GM21717 (cell line): ENCODE measurements at regions not wholly inside any gene's neighbourhood (a gene's known extent, or its start where the extent isn't known, plus 50 kb on each side); places are given as distances from the start of the nearest gene placed in this dataset.
"Not testable (repeated sequence)": the region's sequence is repeated elsewhere in the genome, so short reads cannot be mapped to it uniquely, and the experiment has no call there.

ENCODE experiments used
- ATAC-seq: cut with Tn5 transposase; IDR thresholded peaks from one replicate; pipeline ENCODE4 v1.9.1; 2021; ENCODE audit warnings: mild to moderate bottlenecking, moderate library complexity; ENCODE audit not compliant: unreplicated experiment

GRCh38 chr10:23540401-23541030 lies 101.6 kb downstream of the OTUD1 start:
- ATAC-seq = no peak

- ATAC-seq = no peak
Observed at GRCh38 chr10:23543691-23544380, 105.0 kb downstream of the OTUD1 start.

- ATAC-seq = not testable (repeated sequence)
Observed at GRCh38 chr10:23545866-23546265, 107.0 kb downstream of the OTUD1 start.

GRCh38 chr10:23556727-23557440 lies 118.0 kb downstream of the OTUD1 start:
- no peak for ATAC-seq

GRCh38 chr10:23557777-23558176 lies 118.9 kb downstream of the OTUD1 start:
- ATAC-seq = no peak

GRCh38 chr10:23558361-23558799 lies 119.5 kb downstream of the OTUD1 start:
- ATAC-seq = no peak

- no peak for ATAC-seq
Observed at GRCh38 chr10:23568996-23569395, 130.1 kb downstream of the OTUD1 start.

- ATAC-seq = no peak
Observed at GRCh38 chr10:23571884-23572283, 133.0 kb downstream of the OTUD1 start.

- no peak for ATAC-seq
Observed at GRCh38 chr10:23581906-23582450, 143.1 kb downstream of the OTUD1 start.

- ATAC-seq = no peak
Observed at GRCh38 chr10:23584396-23584795, 145.5 kb downstream of the OTUD1 start.

- no peak for ATAC-seq
Observed at GRCh38 chr10:23585186-23585585, 146.3 kb downstream of the OTUD1 start.

GRCh38 chr10:23585666-23586065 lies 146.8 kb downstream of the OTUD1 start:
- ATAC-seq = no peak

GRCh38 chr10:23595278-23595677 lies 156.4 kb downstream of the OTUD1 start:
- not testable (repeated sequence) for ATAC-seq

GRCh38 chr10:23604613-23605012 lies 165.7 kb downstream of the OTUD1 start:
- no peak for ATAC-seq

GRCh38 chr10:23606456-23606855 lies 167.6 kb downstream of the OTUD1 start:
- ATAC-seq = no peak

GRCh38 chr10:23608926-23609325 lies 170.1 kb downstream of the OTUD1 start:
- ATAC-seq = no peak

GRCh38 chr10:23610626-23611307 lies 171.9 kb downstream of the OTUD1 start:
- ATAC-seq = no peak

- no peak for ATAC-seq
Observed at GRCh38 chr10:23611308-23612029, 172.6 kb downstream of the OTUD1 start.

GRCh38 chr10:23613900-23614299 lies 175.0 kb downstream of the OTUD1 start:
- peak; percentile 73 for ATAC-seq

- peak; percentile 44 for ATAC-seq
Observed at GRCh38 chr10:23614483-23614882, 175.6 kb downstream of the OTUD1 start.
